ENCODE measurements at regions not wholly inside any gene's neighbourhood (a gene's known extent, or its start where the extent isn't known, plus 50 kb on each side); places are given as distances from the start of the nearest gene placed in this dataset.

DNA sequence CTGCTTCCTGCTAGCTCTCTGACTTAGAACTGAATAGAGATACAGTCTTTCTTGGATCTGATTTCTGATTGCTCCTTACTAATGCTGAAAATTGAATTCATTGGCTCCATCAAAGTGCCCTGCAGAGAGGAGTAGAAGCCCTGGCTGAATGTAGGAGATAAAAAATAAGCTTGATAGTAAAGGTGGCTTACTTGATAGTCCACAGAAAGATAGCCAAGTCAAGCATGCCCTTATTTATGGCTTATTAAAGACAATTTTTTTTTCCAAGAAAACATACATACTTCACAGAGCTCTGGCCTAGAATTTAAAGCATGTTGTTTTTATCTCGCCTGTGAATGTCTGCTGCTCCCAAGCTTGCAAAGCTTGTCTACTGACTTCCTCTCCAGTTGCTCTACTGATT is 124.6 kb upstream of the CADPS start:
- no peak overlapping the region for H3K4me3 ChIP-seq (replicated peaks in 1 of 4; ENCODE audit: control extremely low read depth in 1 of 4, insufficient read depth in 1 of 4, low read depth in 3 of 4, low read length in 4 of 4)
- H3K9me3 ChIP-seq (ENCODE audit: control insufficient read depth, insufficient read depth, low read depth, low read length) = no peaks in the 10 kb centered on the region
- no peaks in the 10 kb centered on the region for H3K79me2 ChIP-seq (ENCODE audit: control insufficient read depth, insufficient read depth, low read length)
- no peak for DNase-seq (ENCODE audit: low read depth in 2 of 2)
- H4K20me1 ChIP-seq (ENCODE audit: control insufficient read depth, extremely low read depth, insufficient read depth, low read length) = no peaks in the 10 kb centered on the region
- H3K4me2 ChIP-seq (ENCODE audit: extremely low read depth, insufficient read depth, low read length) = no peak overlapping the region
- no peaks in the 10 kb centered on the region for H3K27me3 ChIP-seq (ENCODE audit: control insufficient read depth, insufficient read depth, low read length)
- no peaks in the 10 kb centered on the region for H3K36me3 ChIP-seq (ENCODE audit: control insufficient read depth, insufficient read depth, low read length)
- H3K27ac ChIP-seq (ENCODE audit: insufficient read depth, low read length) = no peak overlapping the region
- no peaks in the 10 kb centered on the region for H3K4me1 ChIP-seq (ENCODE audit: control insufficient read depth, extremely low read depth, insufficient read depth, low read length)
- H3K9ac ChIP-seq (ENCODE audit: insufficient read depth, low read length) = no peak overlapping the region
- TF ChIP-seq, protein P1, sequence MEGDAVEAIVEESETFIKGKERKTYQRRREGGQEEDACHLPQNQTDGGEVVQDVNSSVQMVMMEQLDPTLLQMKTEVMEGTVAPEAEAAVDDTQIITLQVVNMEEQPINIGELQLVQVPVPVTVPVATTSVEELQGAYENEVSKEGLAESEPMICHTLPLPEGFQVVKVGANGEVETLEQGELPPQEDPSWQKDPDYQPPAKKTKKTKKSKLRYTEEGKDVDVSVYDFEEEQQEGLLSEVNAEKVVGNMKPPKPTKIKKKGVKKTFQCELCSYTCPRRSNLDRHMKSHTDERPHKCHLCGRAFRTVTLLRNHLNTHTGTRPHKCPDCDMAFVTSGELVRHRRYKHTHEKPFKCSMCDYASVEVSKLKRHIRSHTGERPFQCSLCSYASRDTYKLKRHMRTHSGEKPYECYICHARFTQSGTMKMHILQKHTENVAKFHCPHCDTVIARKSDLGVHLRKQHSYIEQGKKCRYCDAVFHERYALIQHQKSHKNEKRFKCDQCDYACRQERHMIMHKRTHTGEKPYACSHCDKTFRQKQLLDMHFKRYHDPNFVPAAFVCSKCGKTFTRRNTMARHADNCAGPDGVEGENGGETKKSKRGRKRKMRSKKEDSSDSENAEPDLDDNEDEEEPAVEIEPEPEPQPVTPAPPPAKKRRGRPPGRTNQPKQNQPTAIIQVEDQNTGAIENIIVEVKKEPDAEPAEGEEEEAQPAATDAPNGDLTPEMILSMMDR (conservative IDR thresholded peaks at IDR 0.05 in 1 of 2, IDR thresholded peaks at IDR 0.05 in 1 of 2; ENCODE audit: low read depth in 1 of 2, low read length in 2 of 2) = no peak
- TF ChIP-seq EZH2 (IDR thresholded peaks at IDR 0.05; ENCODE audit: low read length, missing control alignments) = no peak
- no peak overlapping the region for H2AFZ ChIP-seq (ENCODE audit: low read length)

DNA sequence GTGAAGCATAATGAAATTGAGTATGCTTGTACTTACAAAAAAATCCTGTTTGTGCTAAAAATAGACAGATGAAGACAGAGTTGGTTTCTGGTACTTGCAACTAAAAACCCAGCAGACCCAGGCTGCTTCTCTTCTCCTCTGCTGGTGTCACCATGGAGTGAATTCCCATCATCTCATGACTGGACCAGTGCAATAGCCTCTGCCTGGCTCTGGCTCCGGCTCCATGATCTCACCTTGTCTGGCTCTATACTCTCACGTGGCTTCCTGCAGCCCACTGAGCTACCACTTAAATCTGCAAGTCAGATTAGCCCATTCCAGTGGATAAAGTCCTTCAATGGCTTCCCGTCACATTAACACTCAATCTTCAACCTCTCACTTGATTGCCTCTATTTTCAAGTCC is 129.2 kb upstream of the CADPS start:
- H3K4me1 ChIP-seq (ENCODE audit: control insufficient read depth, extremely low read depth, insufficient read depth, low read length) = no peaks in the 10 kb centered on the region
- DNase-seq (ENCODE audit: low read depth in 2 of 2) = no peak
- H3K27me3 ChIP-seq (ENCODE audit: control insufficient read depth, insufficient read depth, low read length) = no peaks in the 10 kb centered on the region
- no peaks in the 10 kb centered on the region for H3K9me3 ChIP-seq (ENCODE audit: control insufficient read depth, insufficient read depth, low read depth, low read length)
- no peak overlapping the region for H3K4me2 ChIP-seq (ENCODE audit: extremely low read depth, insufficient read depth, low read length)
- no peak overlapping the region for H3K27ac ChIP-seq (ENCODE audit: insufficient read depth, low read length)
- H3K9ac ChIP-seq (ENCODE audit: insufficient read depth, low read length) = no peak overlapping the region
- H3K79me2 ChIP-seq (ENCODE audit: control insufficient read depth, insufficient read depth, low read length) = no peaks in the 10 kb centered on the region
- H4K20me1 ChIP-seq (ENCODE audit: control insufficient read depth, extremely low read depth, insufficient read depth, low read length) = no peaks in the 10 kb centered on the region
- no peak overlapping the region for H3K4me3 ChIP-seq (replicated peaks in 1 of 4; ENCODE audit: control extremely low read depth in 1 of 4, insufficient read depth in 1 of 4, low read depth in 3 of 4, low read length in 4 of 4)
- H2AFZ ChIP-seq (ENCODE audit: low read length) = no peak overlapping the region
- H3K36me3 ChIP-seq (ENCODE audit: control insufficient read depth, insufficient read depth, low read length) = no peaks in the 10 kb centered on the region
- TF ChIP-seq, protein P1 (conservative IDR thresholded peaks at IDR 0.05 in 1 of 2, IDR thresholded peaks at IDR 0.05 in 1 of 2; ENCODE audit: low read depth in 1 of 2, low read length in 2 of 2) = no peak
- no peak for TF ChIP-seq EZH2 (IDR thresholded peaks at IDR 0.05; ENCODE audit: low read length, missing control alignments)

DNA sequence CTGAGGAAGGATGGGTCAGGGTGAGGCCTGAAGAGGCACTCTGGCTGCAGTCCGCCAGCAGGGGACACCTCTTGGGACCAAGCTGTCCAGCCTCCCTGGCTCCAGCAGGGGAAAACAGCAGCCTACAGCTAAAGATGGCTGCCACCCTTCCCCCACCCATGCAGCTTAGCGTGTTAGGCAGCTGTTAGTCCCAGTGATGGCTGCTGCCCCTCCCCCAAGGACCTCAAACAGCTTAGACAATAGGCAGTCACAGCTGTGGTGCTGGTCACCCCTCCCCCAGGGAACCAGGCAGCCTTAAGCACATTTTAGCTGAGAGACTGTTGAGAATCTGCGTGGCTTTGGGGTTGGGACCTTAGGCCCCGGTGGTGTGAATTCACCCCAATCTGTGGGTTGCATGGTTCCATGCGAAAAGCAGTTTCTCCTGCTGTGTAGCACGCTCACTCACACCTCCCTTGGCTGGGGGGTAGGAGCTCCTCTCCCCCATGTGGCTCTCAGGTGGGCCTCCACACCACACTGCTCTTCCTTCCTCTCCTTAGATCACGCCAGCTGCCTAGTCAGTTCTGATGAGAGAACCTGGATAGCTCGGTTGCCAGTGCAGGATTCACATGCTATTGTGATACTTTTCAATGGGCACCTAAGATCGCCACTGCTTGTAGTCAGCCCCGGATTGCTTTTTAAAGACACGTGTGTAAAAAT is 140.5 kb upstream of the CADPS start:
- Histone ChIP-seq H3K9ac (ENCODE audit: insufficient read depth, low read length) (no peak overlapping the region), H3K79me2 (ENCODE audit: control insufficient read depth, insufficient read depth, low read length) (no peaks in the 10 kb centered on the region), H3K4me3 (replicated peaks in 1 of 4; ENCODE audit: control extremely low read depth in 1 of 4, insufficient read depth in 1 of 4, low read depth in 3 of 4, low read length in 4 of 4) (no peak overlapping the region), H4K20me1 (ENCODE audit: control insufficient read depth, extremely low read depth, insufficient read depth, low read length) (no peaks in the 10 kb centered on the region), H3K9me3 (ENCODE audit: control insufficient read depth, insufficient read depth, low read depth, low read length) (no peaks in the 10 kb centered on the region), H3K4me1 (ENCODE audit: control insufficient read depth, extremely low read depth, insufficient read depth, low read length) (no peaks in the 10 kb centered on the region), H3K27me3 (ENCODE audit: control insufficient read depth, insufficient read depth, low read length) (no peaks in the 10 kb centered on the region), H3K36me3 (ENCODE audit: control insufficient read depth, insufficient read depth, low read length) (no peaks in the 10 kb centered on the region), H3K4me2 (ENCODE audit: extremely low read depth, insufficient read depth, low read length) (no peak overlapping the region), H3K27ac (ENCODE audit: insufficient read depth, low read length) (no peak overlapping the region), H2AFZ (ENCODE audit: low read length) (no peak overlapping the region)
- DNase-seq (ENCODE audit: low read depth in 2 of 2) = peak in 1 of 2 donors; percentile 9
- no peak for TF ChIP-seq EZH2 (IDR thresholded peaks at IDR 0.05; ENCODE audit: low read length, missing control alignments)
- TF ChIP-seq, protein P1 (conservative IDR thresholded peaks at IDR 0.05 in 1 of 2, IDR thresholded peaks at IDR 0.05 in 1 of 2; ENCODE audit: low read depth in 1 of 2, low read length in 2 of 2) = no peak
